ENCODE measurements at regions not wholly inside any gene's neighbourhood (a gene's known extent, or its start where the extent isn't known, plus 50 kb on each side); places are given as distances from the start of the nearest gene placed in this dataset.
"Not testable (repeated sequence)": the region's sequence is repeated elsewhere in the genome, so short reads cannot be mapped to it uniquely, and the experiment has no call there.

DNA sequence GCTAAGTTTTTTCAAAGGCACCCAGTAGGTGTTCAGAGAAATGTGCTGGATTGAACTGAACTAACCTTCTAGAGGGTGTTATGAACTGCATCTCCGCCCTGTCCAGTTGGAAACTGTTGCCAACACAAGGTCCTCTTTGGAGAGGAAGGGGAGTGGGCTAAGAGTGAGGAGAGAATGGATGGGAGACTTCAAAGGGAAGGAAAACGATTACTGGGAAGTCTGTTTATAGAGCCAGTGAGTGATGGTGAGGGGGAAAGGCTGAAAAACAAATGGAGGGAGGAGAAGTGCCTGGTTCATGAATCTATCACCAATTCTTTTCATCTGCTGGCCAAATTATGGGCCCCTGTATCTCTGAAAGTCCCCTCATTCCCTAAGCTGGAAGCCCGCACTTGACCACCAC lies 86.0 kb upstream of the TBX5 start:
- no peaks in the 10 kb centered on the region for H3K9me3 Mint-ChIP-seq
- no peak for DNase-seq (ENCODE audit: low spot score)
- H3K4me1 Mint-ChIP-seq (ENCODE audit: low read depth), result no peaks in the 10 kb centered on the region
- no peak overlapping the region for H3K4me3 Mint-ChIP-seq
- no peak overlapping the region for H3K27ac Mint-ChIP-seq
- no peaks in the 10 kb centered on the region for H3K27me3 Mint-ChIP-seq (ENCODE audit: insufficient read depth)
- intact Hi-C loops (cut with micrococcal nuclease), result no loop called here
- no peaks in the 10 kb centered on the region for H3K36me3 Mint-ChIP-seq (ENCODE audit: low read depth)

DNA sequence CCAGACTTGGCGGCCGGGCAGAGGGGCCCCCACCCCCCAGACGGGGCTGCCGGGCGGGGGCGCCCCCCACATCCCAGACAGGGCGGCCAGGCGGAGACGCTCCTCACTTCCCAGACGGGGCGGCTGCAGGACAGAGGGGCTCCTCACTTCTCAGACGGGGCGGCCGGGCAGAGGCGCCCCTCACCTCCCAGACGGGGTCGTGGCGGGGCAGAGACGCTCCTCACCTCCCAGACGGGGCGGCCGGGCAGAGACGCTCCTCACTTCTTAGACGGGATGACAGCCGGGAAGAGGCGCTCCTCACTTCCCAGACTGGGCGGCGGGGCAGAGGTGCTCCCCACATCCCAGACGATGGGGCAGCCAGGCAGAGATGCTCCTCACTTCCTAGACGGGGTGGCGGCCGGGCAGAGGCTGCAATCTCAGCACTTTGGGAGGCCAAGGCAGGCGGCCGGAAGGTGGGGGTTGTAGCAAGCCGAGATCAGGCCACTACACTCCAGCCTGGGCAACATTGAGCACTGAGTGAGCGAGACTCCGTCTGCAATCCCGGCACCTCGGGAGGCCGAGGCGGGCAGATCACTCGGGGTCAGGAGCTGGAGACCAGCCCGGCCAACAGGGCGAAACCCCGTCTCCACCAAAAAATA lies 79.0 kb upstream of the TBX5 start:
- DNase-seq (ENCODE audit: low spot score); H3K36me3 Mint-ChIP-seq (ENCODE audit: low read depth); H3K9me3 Mint-ChIP-seq; H3K4me3 Mint-ChIP-seq; intact Hi-C loops (cut with micrococcal nuclease); H3K27ac Mint-ChIP-seq; H3K4me1 Mint-ChIP-seq (ENCODE audit: low read depth): not testable (repeated sequence)
- H3K27me3 Mint-ChIP-seq (ENCODE audit: insufficient read depth), result peaks cover 17% of the 10 kb centered on the region

DNA sequence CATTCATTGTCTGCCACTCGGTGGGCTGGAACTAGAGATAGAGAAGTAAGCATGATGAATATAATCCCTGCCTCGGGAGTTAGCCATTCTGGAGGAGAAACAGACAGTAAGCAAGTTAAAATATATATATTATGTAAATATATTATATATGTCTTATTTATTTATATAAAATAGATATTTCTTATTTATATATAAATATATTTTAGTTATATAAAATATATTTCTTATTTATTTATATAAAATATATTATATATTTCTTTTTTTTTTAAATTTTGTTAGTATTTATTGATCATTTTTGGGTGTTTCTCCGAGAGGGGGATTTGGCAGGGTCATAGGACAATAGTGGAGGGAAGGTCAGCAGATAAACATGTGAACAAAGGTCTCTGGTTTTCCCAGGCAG lies 78.1 kb upstream of the TBX5 start:
- Mint-ChIP-seq H3K27ac (no peak overlapping the region), H3K4me1 (ENCODE audit: low read depth) (peaks cover 5% of the 10 kb centered on the region), H3K36me3 (ENCODE audit: low read depth) (peaks cover 2% of the 10 kb centered on the region), H3K4me3 (no peak overlapping the region), H3K27me3 (ENCODE audit: insufficient read depth) (peaks cover 26% of the 10 kb centered on the region), H3K9me3 (no peaks in the 10 kb centered on the region)
- intact Hi-C loops (cut with micrococcal nuclease), result no loop called here
- no peak for DNase-seq (ENCODE audit: low spot score)

- H3K27me3 Mint-ChIP-seq (ENCODE audit: insufficient read depth), result peaks cover 43% of the 10 kb centered on the region
- DNase-seq (ENCODE audit: low spot score), result no peak
- no peak overlapping the region for H3K27ac Mint-ChIP-seq
- intact Hi-C loops (cut with micrococcal nuclease), result no loop called here
- no peaks in the 10 kb centered on the region for H3K9me3 Mint-ChIP-seq
- H3K36me3 Mint-ChIP-seq (ENCODE audit: low read depth), result peaks cover 2% of the 10 kb centered on the region
- H3K4me1 Mint-ChIP-seq (ENCODE audit: low read depth), result peaks cover 5% of the 10 kb centered on the region
- H3K4me3 Mint-ChIP-seq, result no peak overlapping the region
These were observed 75.2 kb upstream of the TBX5 start for GRCh38 chr12:114481200-114481535.

GRCh38 chr12:114480337-114481199 lies 74.6 kb upstream of the TBX5 start:
- no peaks in the 10 kb centered on the region for H3K9me3 Mint-ChIP-seq
- peaks cover 2% of the 10 kb centered on the region for H3K36me3 Mint-ChIP-seq (ENCODE audit: low read depth)
- intact Hi-C loops (cut with micrococcal nuclease), result no loop called here
- no peak overlapping the region for H3K4me3 Mint-ChIP-seq
- H3K27me3 Mint-ChIP-seq (ENCODE audit: insufficient read depth), result peaks cover 43% of the 10 kb centered on the region
- H3K27ac Mint-ChIP-seq, result no peak overlapping the region
- peaks cover 5% of the 10 kb centered on the region for H3K4me1 Mint-ChIP-seq (ENCODE audit: low read depth)
- DNase-seq (ENCODE audit: low spot score), result no peak

- Mint-ChIP-seq H3K4me1 (ENCODE audit: low read depth) (peaks cover 5% of the 10 kb centered on the region), H3K27me3 (ENCODE audit: insufficient read depth) (peaks cover 43% of the 10 kb centered on the region), H3K27ac (no peak overlapping the region), H3K9me3 (no peaks in the 10 kb centered on the region), H3K36me3 (ENCODE audit: low read depth) (peaks cover 2% of the 10 kb centered on the region), H3K4me3 (no peak overlapping the region)
- DNase-seq (ENCODE audit: low spot score), result no peak
- intact Hi-C loops (cut with micrococcal nuclease), result no loop called here
These were observed 73.9 kb upstream of the TBX5 start for GRCh38 chr12:114479831-114480230.

DNA sequence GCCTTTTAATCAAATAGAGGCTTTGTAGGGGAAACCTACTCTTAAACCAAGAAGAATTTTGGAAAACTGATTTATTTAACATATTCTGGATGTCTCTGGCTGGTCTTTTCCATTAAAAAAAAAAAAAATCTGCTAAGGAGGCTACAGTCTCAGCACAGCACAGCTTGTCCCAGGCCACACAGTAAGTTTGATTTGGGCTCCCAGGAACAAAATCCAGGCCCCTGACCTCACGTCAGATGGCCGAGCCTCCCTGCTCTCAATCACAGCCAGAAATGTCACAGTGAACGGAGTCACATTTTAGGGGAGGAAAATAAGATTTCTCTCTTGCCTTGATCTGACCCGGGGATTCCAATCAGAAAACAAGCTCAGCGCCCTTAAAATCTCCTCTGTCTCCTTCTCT lies 72.9 kb upstream of the TBX5 start:
- Mint-ChIP-seq H3K4me1 (ENCODE audit: low read depth) (peaks cover 5% of the 10 kb centered on the region), H3K9me3 (no peaks in the 10 kb centered on the region), H3K4me3 (no peak overlapping the region), H3K27me3 (ENCODE audit: insufficient read depth) (peaks cover 43% of the 10 kb centered on the region), H3K36me3 (ENCODE audit: low read depth) (peaks cover 2% of the 10 kb centered on the region), H3K27ac (no peak overlapping the region)
- intact Hi-C loops (cut with micrococcal nuclease), result no loop called here
- DNase-seq (ENCODE audit: low spot score), result no peak

DNA sequence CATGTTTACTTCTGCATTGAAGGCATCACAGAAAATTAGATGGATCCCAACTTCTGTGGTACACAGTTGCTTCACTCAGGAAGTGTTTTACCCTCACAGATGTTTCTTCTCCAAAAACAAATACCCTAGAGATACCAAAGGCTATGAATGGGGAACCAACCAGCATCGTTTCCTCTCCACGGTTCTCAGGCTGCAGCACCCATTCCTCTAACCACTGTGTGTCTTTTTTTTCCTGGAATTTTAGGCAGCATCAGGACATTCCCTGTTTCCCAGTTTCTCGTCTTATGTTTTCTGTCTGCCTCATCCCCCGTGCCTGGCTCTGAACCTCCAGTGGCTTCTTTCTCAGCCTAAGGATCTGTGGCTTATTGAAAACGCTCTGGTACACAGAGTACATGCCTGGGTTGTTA lies 72.0 kb upstream of the TBX5 start:
- Mint-ChIP-seq H3K36me3 (ENCODE audit: low read depth) (peaks cover 2% of the 10 kb centered on the region), H3K4me3 (no peak overlapping the region), H3K9me3 (no peaks in the 10 kb centered on the region), H3K27ac (no peak overlapping the region), H3K27me3 (ENCODE audit: insufficient read depth) (peaks cover 45% of the 10 kb centered on the region), H3K4me1 (ENCODE audit: low read depth) (peaks cover 5% of the 10 kb centered on the region)
- no peak for DNase-seq (ENCODE audit: low spot score)
- intact Hi-C loops (cut with micrococcal nuclease), result no loop called here

DNA sequence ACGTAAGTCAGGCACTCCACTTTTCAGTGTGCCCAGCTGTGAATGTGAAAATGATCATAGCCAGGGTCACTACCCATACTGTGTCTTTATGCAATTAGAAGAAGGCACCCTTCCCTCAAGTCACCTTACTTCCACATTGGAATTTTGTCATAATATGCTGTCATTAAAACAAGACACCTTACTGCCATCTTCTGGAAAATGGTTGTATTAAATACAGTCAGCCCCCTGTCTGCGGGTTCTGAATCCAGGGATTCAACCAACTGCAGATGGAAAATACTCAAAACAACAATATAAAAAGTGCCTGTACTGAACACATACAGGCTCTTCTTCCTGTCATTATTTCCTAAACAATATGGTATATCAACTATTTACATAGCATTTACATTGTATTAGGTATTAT lies 70.2 kb upstream of the TBX5 start:
- peaks cover 5% of the 10 kb centered on the region for H3K4me1 Mint-ChIP-seq (ENCODE audit: low read depth)

DNA sequence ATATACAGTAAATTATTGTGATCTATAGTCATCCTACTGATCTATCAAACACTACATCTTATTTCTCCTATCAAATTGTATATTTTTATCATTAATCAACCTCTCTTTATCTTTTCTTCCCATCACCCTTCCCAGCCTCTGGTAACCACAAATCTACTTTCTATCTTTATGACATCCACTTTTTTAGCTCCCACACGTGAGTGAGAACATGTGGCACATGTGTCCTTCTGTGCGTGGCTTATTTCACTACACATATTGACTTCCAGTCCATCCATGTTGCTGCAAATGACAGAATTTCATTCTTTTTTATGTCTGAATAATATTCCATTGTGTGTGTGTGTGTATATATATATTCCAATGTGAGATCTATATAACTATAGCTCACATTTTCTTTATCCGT lies 67.8 kb upstream of the TBX5 start:
- no peaks in the 10 kb centered on the region for H3K9me3 Mint-ChIP-seq
- no peak for DNase-seq (ENCODE audit: low spot score)
- H3K27ac Mint-ChIP-seq, result no peak overlapping the region
- no peaks in the 10 kb centered on the region for H3K4me1 Mint-ChIP-seq (ENCODE audit: low read depth)
- H3K27me3 Mint-ChIP-seq (ENCODE audit: insufficient read depth), result peaks cover 16% of the 10 kb centered on the region
- H3K36me3 Mint-ChIP-seq (ENCODE audit: low read depth), result no peaks in the 10 kb centered on the region
- intact Hi-C loops (cut with micrococcal nuclease), result no loop called here
- no peak overlapping the region for H3K4me3 Mint-ChIP-seq

More for the DNA sequence above, 70.2 kb upstream of the TBX5 start:
- Mint-ChIP-seq H3K27ac (no peak overlapping the region), H3K9me3 (no peaks in the 10 kb centered on the region), H3K36me3 (ENCODE audit: low read depth) (peaks cover 2% of the 10 kb centered on the region), H3K27me3 (ENCODE audit: insufficient read depth) (peaks cover 40% of the 10 kb centered on the region), H3K4me3 (no peak overlapping the region)
- intact Hi-C loops (cut with micrococcal nuclease), result no loop called here
- no peak for DNase-seq (ENCODE audit: low spot score)

DNA sequence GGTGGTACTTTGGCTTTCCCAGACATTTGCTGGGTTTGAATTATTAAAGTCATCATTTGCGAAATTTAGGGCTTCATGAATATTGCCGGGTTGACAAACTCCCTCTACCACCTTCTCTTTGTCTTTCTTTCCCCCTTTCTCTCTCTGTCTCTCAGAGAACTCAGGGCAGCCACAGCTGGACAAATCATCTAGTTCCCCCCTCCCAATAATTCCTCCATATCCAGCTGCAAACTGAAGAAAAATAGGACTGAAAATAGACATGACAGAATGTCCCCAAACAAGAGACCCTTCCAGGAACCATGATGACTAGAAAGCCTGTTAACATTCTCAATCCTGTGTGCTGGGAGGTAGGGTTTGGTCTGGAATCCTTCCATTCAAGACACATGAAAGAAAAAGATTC lies 67.1 kb upstream of the TBX5 start:
- Mint-ChIP-seq H3K4me3 (no peak overlapping the region), H3K4me1 (ENCODE audit: low read depth) (no peaks in the 10 kb centered on the region), H3K27me3 (ENCODE audit: insufficient read depth) (peaks cover 9% of the 10 kb centered on the region), H3K9me3 (no peaks in the 10 kb centered on the region), H3K36me3 (ENCODE audit: low read depth) (no peaks in the 10 kb centered on the region), H3K27ac (no peak overlapping the region)
- intact Hi-C loops (cut with micrococcal nuclease), result no loop called here
- DNase-seq (ENCODE audit: low spot score), result no peak

DNA sequence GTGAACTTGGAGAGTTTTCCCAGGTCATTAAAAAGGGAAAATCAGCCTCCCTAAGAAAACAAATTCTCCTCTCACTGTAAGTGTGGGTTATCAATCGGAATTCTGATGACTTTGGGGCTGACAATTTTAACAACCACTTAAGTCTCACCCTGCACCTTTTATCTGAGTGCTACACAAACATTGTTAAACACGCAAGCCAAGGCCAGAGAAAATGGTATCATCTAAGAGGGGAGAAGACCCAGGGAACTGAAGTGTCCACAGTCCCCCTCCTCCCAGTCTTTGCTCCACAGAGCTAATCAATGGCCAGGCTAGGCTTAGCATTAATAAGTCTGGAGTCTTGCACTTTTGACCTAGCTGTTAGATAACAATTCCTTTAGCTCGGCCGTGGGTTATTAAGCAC lies 51.7 kb upstream of the TBX5 start:
- H3K9me3 Mint-ChIP-seq, result no peaks in the 10 kb centered on the region
- H3K36me3 Mint-ChIP-seq (ENCODE audit: low read depth), result no peaks in the 10 kb centered on the region
- no peak overlapping the region for H3K4me3 Mint-ChIP-seq
- H3K27ac Mint-ChIP-seq, result no peak overlapping the region
- H3K4me1 Mint-ChIP-seq (ENCODE audit: low read depth), result no peaks in the 10 kb centered on the region
- peaks cover 9% of the 10 kb centered on the region for H3K27me3 Mint-ChIP-seq (ENCODE audit: insufficient read depth)
- intact Hi-C loops (cut with micrococcal nuclease), result no loop called here
- no peak for DNase-seq (ENCODE audit: low spot score)

All from activated T-helper 1 cell treated with anti-CD3 and anti-CD28 coated beads, Interleukin-12 subunit alpha, Interleukin-12 subunit beta, Interleukin-2, Interleukin-4 antibody, amounts not matched to agents 30 ng/mL and 10 ng/mL and 1 ng/mL, durations not matched to agents 14 hours and 24 hours and 36 hours (primary cell).